ENCODE measurements at regions not wholly inside any gene's neighbourhood (a gene's known extent, or its start where the extent isn't known, plus 50 kb on each side); places are given as distances from the start of the nearest gene placed in this dataset.

GRCh38 chr4:19236473-19236872, 1015.2 kb upstream of the SLIT2 start:
- no peak for DNase-seq (ENCODE audit: low spot score)
- Mint-ChIP-seq H3K27me3 (ENCODE audit: unreplicated experiment) (no peaks in the 10 kb centered on the region), H3K36me3 (ENCODE audit: low read depth, unreplicated experiment) (no peaks in the 10 kb centered on the region), H3K4me1 (ENCODE audit: unreplicated experiment) (peaks cover 2% of the 10 kb centered on the region), H3K4me3 (ENCODE audit: unreplicated experiment) (no peak overlapping the region), H3K27ac (ENCODE audit: unreplicated experiment) (no peak overlapping the region), H3K9me3 (ENCODE audit: unreplicated experiment) (no peaks in the 10 kb centered on the region)
- TF ChIP-seq, protein P1, sequence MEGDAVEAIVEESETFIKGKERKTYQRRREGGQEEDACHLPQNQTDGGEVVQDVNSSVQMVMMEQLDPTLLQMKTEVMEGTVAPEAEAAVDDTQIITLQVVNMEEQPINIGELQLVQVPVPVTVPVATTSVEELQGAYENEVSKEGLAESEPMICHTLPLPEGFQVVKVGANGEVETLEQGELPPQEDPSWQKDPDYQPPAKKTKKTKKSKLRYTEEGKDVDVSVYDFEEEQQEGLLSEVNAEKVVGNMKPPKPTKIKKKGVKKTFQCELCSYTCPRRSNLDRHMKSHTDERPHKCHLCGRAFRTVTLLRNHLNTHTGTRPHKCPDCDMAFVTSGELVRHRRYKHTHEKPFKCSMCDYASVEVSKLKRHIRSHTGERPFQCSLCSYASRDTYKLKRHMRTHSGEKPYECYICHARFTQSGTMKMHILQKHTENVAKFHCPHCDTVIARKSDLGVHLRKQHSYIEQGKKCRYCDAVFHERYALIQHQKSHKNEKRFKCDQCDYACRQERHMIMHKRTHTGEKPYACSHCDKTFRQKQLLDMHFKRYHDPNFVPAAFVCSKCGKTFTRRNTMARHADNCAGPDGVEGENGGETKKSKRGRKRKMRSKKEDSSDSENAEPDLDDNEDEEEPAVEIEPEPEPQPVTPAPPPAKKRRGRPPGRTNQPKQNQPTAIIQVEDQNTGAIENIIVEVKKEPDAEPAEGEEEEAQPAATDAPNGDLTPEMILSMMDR (IDR thresholded peaks at IDR 0.05; ENCODE audit: unreplicated experiment): no peak

DNA sequence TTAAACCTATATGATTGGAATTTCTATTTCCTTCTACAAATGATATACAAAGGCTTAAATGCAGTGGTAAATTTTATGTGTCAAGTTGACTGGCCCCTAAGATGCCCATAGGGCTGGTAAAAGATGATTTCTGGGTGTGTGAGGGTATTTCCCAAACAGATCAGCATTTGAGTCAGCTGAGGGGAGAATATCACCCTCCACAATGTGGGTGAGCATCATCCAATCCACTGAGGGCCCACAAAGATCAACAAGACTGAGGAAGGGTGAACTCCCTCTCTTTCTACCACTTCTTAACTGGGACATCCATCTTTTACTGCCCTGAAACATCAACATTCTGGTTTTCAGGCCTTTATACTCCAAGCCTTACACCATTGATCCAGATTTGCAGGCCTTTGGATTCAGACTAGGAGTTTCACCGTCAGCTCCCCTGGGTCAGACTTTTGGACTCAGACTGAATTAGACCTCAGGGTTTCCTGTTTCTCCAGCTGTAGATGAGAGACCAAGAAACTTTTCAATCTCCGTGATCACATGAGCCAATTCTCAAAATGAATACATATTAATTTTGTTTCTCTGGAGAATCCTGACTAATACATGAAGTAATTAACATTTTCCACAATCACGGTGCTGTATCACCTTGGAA, 1020.7 kb upstream of the SLIT2 start:
- H3K27me3 Mint-ChIP-seq (ENCODE audit: unreplicated experiment): no peaks in the 10 kb centered on the region
- DNase-seq (ENCODE audit: low spot score): no peak
- no peak overlapping the region for H3K27ac Mint-ChIP-seq (ENCODE audit: unreplicated experiment)
- H3K4me3 Mint-ChIP-seq (ENCODE audit: unreplicated experiment): no peak overlapping the region
- TF ChIP-seq, protein P1 (IDR thresholded peaks at IDR 0.05; ENCODE audit: unreplicated experiment): no peak
- no peaks in the 10 kb centered on the region for H3K9me3 Mint-ChIP-seq (ENCODE audit: unreplicated experiment)
- no peaks in the 10 kb centered on the region for H3K4me1 Mint-ChIP-seq (ENCODE audit: unreplicated experiment)
- H3K36me3 Mint-ChIP-seq (ENCODE audit: low read depth, unreplicated experiment): no peaks in the 10 kb centered on the region

- Mint-ChIP-seq H3K4me1 (ENCODE audit: unreplicated experiment) (no peaks in the 10 kb centered on the region), H3K4me3 (ENCODE audit: unreplicated experiment) (no peak overlapping the region), H3K27me3 (ENCODE audit: unreplicated experiment) (no peaks in the 10 kb centered on the region), H3K27ac (ENCODE audit: unreplicated experiment) (no peak overlapping the region), H3K36me3 (ENCODE audit: low read depth, unreplicated experiment) (no peaks in the 10 kb centered on the region), H3K9me3 (ENCODE audit: unreplicated experiment) (no peaks in the 10 kb centered on the region)
- DNase-seq (ENCODE audit: low spot score): no peak
- TF ChIP-seq, protein P1 (IDR thresholded peaks at IDR 0.05; ENCODE audit: unreplicated experiment): no peak
Observed at GRCh38 chr4:19227701-19228100, 1024.0 kb upstream of the SLIT2 start.

- Mint-ChIP-seq H3K9me3 (ENCODE audit: unreplicated experiment) (no peaks in the 10 kb centered on the region), H3K4me1 (ENCODE audit: unreplicated experiment) (no peaks in the 10 kb centered on the region), H3K27ac (ENCODE audit: unreplicated experiment) (no peak overlapping the region), H3K4me3 (ENCODE audit: unreplicated experiment) (no peak overlapping the region), H3K36me3 (ENCODE audit: low read depth, unreplicated experiment) (no peaks in the 10 kb centered on the region), H3K27me3 (ENCODE audit: unreplicated experiment) (no peaks in the 10 kb centered on the region)
- no peak for DNase-seq (ENCODE audit: low spot score)
- TF ChIP-seq, protein P1 (IDR thresholded peaks at IDR 0.05; ENCODE audit: unreplicated experiment): peak; percentile 74
Observed at GRCh38 chr4:19224820-19225219, 1026.9 kb upstream of the SLIT2 start.

GRCh38 chr4:19216476-19216875, 1035.2 kb upstream of the SLIT2 start:
- no peak for DNase-seq (ENCODE audit: low spot score)
- H3K4me3 Mint-ChIP-seq (ENCODE audit: unreplicated experiment): no peak overlapping the region
- H3K36me3 Mint-ChIP-seq (ENCODE audit: low read depth, unreplicated experiment): no peaks in the 10 kb centered on the region
- TF ChIP-seq, protein P1 (IDR thresholded peaks at IDR 0.05; ENCODE audit: unreplicated experiment): no peak
- H3K27ac Mint-ChIP-seq (ENCODE audit: unreplicated experiment): no peak overlapping the region
- peaks cover 2% of the 10 kb centered on the region for H3K27me3 Mint-ChIP-seq (ENCODE audit: unreplicated experiment)
- H3K4me1 Mint-ChIP-seq (ENCODE audit: unreplicated experiment): no peaks in the 10 kb centered on the region
- no peaks in the 10 kb centered on the region for H3K9me3 Mint-ChIP-seq (ENCODE audit: unreplicated experiment)

All from endothelial cell (in vitro differentiated cells).